Sigmoid colon (tissue), 4 donors: ENCODE measurements at regions not wholly inside any gene's neighbourhood (a gene's known extent, or its start where the extent isn't known, plus 50 kb on each side); places are given as distances from the start of the nearest gene placed in this dataset.

ENCODE experiments used
- EP300 ChIP-seq, 4 donors: sonication (generic); formaldehyde crosslinking; IDR thresholded peaks; one replicate each; pipeline ENCODE4 v1.6.1; 2017; ENCODE audit warnings: antibody characterized with exemption in 4 of 4
- POLR2A ChIP-seq, 2 donors: fragments of 450-650 bp; IDR thresholded peaks; one replicate each; pipeline ENCODE4 v1.6.1; 2016; ENCODE audit warnings: antibody characterized with exemption in 2 of 2, mild to moderate bottlenecking in 2 of 2, moderate library complexity in 2 of 2
- POLR2AphosphoS5 ChIP-seq, 4 donors: sonication (generic); formaldehyde crosslinking; IDR thresholded peaks; one replicate each; pipeline ENCODE4 v1.6.1; 2017; ENCODE audit warnings: antibody characterized with exemption in 4 of 4
- TF ChIP-seq, protein P1 (sequence below), 4 experiments: fragments of 450-650 bp in 3 of 4; fragments of 200-600 bp in 1 of 4; IDR thresholded peaks; one replicate each; pipeline ENCODE4 v1.5.1; 2016 to 2019; ENCODE audit warnings: antibody characterized with exemption in 4 of 4, mild to moderate bottlenecking in 3 of 4, moderate library complexity in 2 of 4

DNA sequence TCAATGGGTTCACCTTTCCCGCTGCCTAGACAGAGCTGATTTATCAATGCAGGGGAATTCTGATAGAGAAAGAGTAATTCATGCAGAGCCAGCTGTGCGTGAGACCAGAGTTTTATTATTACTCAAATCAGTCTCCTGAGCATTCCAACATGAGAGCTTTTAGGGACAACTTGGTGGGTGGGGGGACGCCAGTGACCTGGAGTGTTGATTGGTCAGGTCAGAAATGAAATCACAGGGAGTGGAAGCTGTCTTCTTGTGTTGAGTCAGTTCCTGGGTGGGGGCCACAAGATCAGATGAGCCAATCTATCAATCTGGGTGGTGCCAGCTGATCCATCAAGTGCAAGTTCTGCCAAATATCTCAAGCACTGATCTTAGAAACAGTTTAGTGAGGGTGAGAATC is 99.0 kb upstream of the CAV2 start:
- TF ChIP-seq POLR2AphosphoS5 (IDR thresholded peaks at IDR 0.05) (no peak), POLR2A (IDR thresholded peaks at IDR 0.05) (no peak), EP300 (IDR thresholded peaks at IDR 0.05) (no peak)
- TF ChIP-seq, protein P1, sequence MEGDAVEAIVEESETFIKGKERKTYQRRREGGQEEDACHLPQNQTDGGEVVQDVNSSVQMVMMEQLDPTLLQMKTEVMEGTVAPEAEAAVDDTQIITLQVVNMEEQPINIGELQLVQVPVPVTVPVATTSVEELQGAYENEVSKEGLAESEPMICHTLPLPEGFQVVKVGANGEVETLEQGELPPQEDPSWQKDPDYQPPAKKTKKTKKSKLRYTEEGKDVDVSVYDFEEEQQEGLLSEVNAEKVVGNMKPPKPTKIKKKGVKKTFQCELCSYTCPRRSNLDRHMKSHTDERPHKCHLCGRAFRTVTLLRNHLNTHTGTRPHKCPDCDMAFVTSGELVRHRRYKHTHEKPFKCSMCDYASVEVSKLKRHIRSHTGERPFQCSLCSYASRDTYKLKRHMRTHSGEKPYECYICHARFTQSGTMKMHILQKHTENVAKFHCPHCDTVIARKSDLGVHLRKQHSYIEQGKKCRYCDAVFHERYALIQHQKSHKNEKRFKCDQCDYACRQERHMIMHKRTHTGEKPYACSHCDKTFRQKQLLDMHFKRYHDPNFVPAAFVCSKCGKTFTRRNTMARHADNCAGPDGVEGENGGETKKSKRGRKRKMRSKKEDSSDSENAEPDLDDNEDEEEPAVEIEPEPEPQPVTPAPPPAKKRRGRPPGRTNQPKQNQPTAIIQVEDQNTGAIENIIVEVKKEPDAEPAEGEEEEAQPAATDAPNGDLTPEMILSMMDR (IDR thresholded peaks at IDR 0.05): no peak
